Stimulated activated CD8-positive, alpha-beta memory T cell treated with anti-CD3 and anti-CD28 coated beads, Interleukin-12 subunit alpha, Interleukin-12 subunit beta, amount 100 ng/mL, for 4 hours (primary cell): ENCODE measurements at regions not wholly inside any gene's neighbourhood (a gene's known extent, or its start where the extent isn't known, plus 50 kb on each side); places are given as distances from the start of the nearest gene placed in this dataset.

Experiments used
- DNase-seq: peaks from one replicate; pipeline ENCODE4 v3.0.0-alpha.2; 2020; ENCODE audit warnings: low read depth

DNA sequence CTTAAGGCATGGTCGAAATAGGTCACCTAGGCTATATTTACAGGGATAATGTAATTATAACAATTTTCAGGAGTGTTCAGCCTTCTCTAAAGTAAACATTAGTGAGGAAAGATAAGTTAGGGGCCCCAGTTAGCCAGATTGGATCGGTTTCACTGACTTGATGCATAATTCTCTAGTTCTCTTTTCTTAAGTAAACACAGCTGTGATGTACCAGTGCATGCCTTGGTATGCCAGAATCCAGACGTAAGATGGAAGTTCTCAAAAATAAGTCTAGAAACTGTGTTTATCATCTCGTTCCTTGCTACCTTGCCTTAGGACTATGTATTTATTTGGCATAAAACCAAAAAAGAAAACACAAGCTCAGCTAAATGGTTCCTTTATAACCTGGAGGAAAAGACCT is 442.2 kb upstream of the CLINT1 start:
- no peak for DNase-seq

DNA sequence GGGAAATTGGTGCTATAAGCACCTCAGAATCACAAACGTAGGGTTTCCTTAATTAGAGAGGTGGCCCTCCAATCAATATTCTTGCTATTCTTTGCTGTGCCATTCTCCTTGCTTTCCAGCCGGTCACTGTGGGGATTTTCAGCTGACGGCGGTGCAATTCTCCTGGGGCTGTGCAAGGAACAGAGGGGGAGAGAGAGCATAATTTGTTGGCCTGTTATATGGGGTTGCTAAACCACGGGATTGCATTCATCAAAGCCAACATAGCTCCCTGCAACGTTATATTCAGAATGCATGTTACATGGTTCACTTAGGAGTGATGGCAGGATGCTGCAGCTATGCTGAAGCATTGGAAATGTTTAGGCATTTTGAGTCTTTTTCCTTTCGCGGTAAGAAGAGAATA is 441.3 kb upstream of the CLINT1 start:
- no peak for DNase-seq

DNA sequence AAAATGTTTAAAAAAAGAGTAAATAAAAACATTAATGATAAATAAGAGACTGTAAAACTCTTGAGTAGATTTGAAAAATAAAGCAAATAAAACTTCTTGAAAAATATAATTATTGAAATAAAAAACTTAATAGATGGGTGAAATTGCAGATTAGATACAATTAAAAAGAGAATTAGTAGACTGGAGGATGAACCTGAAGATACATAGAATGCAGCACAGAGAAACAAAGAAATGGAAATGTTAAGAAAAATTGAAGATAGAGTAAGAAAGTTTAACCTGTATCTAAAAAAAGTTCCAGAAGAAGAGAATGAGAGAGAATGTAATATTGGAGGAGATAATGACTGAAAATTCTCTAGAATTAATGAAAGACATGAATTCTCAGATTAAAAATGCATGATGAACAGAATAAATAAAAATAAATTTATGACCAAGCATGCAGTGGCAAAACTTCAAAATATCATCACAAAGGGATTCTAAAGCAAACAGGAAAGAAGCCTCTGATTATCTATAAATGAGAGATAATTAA is 438.1 kb upstream of the CLINT1 start:
- no peak for DNase-seq

DNA sequence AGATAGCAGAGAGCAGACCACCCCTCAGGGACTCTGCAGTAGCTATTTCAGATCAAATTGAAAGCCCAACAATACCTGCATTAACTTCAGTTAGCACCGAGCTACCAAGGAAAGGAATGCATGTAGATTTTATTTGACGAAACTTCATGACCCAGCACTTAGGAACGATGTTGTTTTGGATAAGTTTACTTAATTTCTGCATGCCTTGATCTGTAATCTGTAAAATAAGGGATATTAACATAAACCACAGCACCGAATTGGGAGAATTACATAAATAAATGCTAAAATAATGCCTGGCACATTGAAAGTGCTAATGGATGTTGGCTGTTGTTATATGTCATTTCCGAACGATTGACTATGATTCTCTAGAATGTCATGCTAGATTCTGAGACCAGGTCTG is 435.8 kb upstream of the CLINT1 start:
- DNase-seq, result no peak

DNA sequence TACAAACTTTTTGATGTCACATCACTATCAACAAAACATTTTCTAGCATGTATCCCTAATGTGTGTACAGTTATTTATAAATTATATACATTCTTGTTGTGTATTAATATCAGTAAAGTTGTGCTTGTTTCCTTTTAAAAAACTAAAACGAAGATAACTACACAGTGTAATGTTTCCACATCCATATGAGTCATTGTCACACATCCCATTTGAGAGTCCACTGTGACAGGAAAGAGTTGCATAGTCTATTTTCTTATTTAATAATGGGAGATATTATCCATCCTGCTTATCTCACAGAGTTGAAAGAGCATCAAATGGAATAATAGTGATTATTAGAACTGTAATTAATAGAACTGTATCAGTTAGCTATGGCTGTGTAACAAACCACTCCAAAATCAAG is 434.0 kb upstream of the CLINT1 start:
- no peak for DNase-seq

DNA sequence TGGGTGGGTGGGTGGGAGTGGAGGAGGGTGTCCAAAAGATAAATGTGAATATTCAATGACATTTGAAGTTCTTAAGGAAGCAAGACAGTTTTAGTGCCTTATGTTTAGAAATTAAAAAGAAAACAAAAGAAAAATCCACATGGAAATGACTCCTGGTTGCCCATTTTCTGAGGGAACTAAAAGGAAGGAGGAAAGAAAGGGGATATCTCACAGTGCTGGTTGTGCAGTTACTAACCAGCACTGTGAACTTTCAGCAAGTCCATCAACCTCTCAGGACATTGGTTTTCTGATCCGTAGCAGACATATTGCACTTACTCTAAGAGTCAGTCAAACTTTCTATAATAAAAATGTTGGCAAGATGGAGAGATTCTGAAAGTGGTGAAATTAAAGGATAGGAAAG is 431.0 kb upstream of the CLINT1 start:
- no peak for DNase-seq

DNA sequence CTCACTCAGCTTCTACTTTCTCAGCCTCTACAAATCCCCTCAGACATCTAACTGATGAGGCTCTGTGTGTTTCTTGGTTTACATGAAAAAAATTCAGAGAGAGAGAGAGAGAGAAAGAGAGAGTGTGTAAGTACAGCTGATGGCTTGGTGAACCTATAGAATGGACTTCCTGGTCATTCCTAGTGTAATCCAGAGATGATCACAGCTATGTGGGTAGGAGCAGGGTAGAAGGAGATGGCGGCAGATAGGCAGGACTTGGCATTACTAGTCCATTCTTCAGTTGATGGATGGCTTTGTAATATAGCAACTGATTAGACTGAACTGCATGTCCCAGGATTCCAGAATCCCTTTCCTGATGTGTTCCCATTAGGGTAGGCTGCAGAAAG is 429.3 kb upstream of the CLINT1 start:
- DNase-seq, result no peak

DNA sequence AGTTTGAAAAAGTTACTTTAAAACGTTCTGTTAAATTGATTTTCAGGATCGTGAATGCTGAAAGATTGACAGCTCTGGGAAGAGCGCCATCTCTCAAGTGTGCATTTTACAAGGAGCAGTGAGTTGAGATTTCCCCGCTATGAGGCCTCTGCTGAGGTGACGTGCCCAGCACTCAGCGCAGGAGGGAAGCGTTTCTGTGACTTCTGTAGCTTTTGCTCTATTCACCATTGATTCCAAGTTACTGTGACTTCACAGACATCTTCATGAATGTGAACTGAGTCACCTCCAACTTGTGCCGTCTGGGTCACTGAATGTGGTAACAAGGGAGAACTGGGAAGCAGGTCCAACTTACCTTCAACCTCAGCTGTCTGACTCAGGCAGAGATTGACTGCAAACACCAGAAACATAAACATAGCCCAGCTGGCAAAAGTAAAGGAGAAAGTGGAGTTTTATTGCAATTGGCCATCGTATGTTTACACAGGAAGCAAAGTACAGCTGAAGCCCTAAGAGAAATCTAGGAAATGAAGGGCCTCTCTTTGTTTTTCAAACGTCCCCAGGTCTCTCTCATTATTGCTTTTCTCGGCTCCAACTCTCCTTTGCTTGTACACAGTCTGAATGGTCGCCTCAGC is 428.8 kb upstream of the CLINT1 start:
- no peak for DNase-seq

DNA sequence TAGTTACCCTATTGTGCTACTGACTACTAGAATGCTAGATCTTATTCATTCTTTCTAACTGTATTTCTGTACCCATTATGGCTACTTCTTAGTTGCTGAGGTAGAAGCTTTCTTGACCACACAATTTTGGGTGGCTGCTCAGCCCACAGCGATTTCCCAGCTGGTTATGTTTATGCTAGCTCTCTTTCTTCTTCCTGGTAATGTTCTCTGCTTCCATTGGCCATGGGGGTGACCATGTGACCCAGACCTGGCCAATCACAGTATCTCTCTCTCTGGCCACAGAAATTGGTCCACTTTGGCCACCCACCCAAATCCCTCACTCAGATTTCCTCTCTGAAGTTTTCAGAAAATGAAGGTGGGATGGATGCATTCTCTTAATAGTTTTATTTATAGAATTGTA is 427.9 kb upstream of the CLINT1 start:
- no peak for DNase-seq

DNA sequence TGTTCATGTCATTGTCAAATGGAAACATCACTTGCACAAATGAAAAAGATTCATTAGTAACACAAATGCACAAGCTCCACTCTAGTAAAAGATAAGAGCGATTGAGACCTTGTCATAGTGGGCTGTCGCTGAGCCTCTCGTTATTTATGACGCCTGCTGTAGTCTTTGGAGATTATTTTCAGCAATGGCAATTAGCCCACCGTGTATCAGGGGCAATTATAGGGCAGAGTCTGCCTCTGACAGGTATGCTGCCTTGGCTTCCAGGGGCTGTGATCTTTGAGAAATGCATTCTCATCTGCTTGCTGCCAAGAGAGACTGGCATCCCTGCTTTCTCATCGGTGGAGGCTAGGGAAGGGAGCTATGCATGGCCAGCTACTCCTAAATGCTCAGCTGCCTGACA is 426.8 kb upstream of the CLINT1 start:
- no peak for DNase-seq

DNA sequence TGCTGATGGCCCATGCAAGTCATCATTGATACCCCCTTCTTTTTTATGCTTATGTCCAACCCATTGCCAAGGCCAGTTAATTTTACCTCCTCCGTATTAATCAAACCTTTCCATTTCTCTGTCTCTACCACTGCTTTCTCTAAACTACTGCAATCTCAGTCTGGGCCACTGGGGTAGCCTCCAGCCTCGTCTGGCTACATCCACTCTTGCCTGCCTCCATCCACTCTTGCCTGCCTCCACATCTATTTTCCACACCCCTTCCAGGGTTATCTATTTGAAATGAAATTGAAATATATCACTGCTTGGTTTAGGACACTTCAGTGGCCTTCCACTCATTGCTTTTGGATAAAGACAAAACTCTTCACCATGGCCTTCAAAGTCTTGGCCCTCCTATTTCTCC is 425.3 kb upstream of the CLINT1 start:
- no peak for DNase-seq

DNA sequence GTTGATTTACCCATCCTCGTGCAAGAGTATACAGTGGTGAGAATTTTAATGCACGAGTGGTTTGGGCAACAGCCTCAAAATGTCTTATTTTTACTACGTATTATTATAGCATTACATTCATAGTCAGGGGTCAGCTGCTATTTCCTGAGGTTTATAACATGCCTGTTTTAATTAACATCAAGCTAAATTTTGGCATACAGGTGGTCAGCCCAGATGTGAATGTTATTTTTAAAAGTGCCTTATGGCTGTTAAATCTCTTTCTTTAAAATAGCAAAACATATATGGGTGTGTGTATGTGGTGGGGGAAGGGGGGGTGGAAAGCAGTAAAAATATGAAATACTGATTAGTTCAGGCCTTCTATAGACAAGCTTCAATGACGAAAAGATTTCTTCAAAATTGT is 424.5 kb upstream of the CLINT1 start:
- DNase-seq, result no peak

DNA sequence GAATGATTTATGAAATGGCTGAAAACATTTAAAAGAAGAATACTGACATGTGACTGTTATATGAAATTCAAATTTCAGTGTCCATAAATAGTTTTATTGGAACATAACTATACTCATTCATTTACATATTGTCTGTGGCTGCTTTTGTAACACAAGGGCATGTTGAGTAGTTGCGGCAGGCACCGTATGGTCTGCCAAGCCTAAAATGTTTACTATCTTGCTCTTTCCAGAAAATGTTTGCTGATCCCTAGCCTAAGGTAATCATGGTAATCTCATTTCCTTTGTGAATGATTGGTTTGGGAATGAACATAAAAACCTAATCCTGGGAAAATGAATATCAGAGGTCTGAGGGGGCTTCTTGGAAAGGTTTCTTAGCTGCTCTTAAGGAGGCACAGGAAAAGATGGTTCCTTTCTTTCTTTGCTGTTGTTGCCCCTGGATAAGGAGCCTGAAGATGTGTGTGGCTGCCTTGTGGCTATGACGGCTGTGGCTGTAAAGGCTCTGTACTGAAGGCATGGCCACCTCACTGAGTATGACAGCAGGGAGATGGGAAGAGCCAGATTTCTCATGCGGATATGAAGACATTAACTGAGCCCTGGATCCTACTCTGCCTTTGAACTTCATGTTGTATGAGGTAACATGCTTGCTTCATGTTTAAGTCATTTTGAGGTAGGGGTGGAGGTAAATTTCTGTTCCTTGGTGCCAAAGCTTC is 419.4 kb upstream of the CLINT1 start:
- no peak for DNase-seq

DNA sequence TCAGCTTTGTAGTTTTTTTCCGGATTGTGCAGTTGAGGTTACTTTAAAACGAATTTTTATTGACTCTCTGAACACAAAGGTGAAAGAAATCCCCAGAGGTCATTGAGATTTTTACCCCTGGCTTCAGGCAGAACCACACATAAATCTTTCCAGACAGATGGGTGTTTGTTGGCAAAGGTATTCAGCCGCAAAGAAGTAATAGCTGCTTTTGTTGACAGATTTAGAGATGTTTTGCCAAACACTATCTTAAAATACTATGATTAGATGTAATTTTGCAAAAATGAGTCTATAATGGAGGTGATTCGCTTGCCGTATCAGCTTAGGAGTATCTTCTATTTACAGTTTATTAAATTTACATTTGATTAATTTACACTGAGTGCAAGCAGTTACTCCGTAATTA is 418.3 kb upstream of the CLINT1 start:
- no peak for DNase-seq

DNA sequence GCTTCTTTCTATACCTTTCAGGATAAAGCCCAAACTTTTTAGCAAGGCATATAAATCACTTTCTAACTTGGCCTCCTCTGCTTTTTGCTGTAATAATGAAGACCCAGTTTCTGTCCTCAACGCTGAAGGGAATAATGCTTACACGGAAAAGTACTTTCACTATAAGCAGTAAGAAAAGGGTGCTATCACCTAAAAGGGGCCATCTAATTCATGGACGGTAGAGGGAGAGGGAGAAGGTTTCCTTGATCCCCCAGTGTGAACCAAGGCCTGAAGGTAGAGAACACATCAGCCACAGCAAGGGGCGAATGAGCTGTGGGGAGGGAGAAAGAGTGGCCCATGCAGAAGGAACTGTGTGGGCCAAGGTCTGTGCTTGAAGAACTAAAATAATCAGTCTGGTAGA is 417.7 kb upstream of the CLINT1 start:
- no peak for DNase-seq

DNA sequence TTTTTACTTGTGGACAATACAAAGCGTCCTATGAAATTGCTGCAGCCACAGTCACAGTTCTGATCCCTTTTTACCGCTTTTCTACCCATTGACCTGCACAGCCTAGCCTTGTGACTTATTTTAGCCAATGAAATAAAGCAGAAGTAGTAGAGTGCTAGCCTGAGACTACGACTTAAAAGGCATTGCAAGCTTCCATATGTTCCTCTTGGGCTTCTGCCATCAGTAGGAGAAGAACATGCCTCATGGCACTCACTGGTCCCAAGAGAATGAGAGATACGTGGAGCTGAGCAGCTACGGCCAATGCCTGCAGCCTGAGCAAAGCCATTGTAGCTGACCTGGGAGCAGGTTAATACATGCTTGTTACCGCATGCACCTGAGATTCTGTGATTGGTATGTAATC is 416.6 kb upstream of the CLINT1 start:
- DNase-seq, result no peak

DNA sequence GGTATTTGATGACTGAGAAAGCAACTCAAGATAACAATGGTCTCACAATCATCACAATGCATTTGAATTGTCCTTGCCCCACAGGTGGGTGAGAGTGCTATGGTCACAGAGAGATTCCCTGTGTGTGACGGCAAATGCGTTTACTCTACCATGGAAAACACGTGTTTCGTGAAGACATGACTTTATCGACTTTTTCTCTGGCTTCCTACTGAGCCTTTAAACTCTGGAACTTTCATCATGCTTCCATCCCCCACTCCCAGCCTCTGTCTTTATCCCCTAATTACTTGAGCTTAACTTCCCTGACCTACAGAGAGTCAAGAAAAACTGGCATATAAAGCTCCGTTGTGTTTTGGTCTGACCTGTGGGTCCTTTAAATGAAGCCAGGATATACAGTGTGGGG is 414.1 kb upstream of the CLINT1 start:
- no peak for DNase-seq

DNA sequence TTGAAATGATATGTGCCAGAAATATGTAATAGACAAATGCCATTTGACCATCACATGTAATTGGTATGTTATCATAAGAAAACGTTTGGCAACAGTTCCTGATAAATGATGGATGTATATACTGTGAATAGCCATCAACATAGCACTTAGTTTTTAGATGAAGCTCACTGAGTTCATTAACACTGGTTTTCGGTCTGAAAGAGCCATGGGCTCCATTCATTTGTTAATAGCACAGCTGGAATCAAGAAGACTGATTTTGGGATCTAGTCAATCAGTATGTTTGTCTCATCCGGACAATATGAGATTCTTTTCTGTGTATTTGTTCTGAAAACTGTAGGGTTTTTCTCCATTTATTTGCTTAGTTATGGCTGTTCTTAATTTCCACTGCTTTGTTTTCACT is 413.5 kb upstream of the CLINT1 start:
- no peak for DNase-seq

DNA sequence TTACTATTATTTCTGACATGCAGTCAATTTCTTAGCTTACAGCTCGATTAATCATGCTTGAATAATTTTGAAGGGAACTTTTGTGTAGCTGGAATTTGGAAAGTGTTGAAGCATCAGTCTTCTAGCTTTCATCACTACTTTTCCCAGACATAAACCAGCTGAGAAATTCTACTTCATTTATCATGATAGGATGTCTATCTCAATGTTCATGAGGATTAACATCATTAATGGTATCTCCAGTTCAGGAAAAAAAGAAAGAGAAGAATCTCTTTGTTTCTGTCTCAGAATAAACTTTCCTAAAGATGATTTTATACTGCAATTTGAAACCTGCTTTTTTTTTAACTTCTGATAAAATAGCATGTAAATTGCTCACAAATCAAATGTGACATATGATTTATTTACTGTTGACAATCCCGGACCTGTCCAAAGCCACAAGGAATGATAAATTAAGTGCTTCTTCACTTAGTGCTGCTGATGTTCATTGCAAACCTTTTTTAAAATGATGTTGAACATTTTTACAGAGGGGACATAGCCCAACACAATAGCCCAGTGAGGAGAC is 412.1 kb upstream of the CLINT1 start:
- no peak for DNase-seq

DNA sequence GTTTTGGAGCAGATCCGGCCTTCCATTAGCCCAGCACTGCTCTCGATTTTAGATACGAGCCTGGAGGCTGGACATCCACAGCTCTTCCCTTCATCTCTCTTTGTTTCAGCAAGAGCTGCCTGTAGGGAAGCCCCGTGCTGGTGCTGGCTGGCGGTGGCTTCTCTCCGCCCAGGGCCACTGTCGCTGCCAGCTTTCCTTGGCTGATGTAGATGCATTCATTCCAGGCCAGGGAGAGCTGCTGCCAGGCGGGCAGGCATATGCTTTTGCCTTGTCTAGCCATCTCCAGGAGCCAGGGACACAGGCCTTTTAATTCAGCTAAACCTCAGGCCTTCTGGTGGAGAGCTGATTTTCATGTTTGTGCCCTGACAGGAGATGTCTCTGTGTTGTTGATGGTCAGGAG is 409.3 kb upstream of the CLINT1 start:
- DNase-seq, result no peak

DNA sequence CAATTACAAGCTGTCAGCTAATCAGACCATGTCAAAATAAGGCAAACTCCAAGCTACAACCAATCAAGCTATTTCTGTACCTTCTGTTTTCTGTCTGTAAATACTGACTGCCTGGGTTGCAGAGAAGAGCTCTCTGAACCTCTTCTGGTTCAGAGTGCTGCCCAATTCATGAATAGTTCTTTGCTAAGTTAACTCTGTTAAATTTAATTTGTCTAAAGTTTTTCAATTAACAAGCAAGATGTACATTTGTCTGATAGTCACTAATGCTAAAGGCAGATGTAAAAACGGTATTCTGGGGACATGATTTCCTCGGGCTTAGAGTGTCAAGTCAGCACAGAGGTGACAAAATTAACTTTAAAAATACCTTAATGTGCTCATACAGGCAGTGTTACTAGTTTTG is 408.3 kb upstream of the CLINT1 start:
- no peak for DNase-seq

DNA sequence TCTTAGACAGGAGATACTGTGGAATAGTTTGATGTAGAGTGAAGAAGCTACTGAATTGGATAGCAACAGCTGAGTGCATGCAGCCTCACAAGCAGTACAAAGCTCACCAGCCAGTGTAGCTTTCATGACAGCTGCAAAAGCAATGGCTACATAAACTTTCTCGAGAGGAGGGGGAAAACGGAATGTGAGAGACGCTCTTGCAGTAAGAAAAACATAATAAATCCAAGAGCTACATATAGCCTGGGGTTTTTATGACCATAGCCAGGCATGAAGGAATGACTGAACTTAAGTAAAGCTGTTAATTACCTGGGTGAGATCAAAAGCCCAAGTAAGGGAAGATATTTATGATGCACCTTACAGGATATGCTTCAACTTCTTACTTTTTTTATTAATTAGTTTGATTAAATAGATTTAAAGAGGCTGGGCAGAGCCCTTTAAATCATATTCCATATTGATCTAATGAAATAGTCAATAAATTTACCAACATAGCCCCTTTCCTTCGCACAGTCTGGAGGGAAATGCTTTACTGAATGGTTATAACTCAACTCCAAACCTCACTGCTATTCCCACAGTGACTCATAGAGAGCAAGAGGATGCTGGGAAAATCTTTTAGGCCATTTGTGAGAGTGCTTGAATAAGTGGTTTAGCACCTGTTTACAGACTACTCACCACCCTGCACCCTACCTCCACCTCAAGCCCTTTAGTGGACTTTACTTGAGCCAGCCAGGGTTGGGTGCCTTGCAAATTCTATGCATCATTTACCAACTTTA is 407.2 kb upstream of the CLINT1 start:
- DNase-seq, result no peak

DNA sequence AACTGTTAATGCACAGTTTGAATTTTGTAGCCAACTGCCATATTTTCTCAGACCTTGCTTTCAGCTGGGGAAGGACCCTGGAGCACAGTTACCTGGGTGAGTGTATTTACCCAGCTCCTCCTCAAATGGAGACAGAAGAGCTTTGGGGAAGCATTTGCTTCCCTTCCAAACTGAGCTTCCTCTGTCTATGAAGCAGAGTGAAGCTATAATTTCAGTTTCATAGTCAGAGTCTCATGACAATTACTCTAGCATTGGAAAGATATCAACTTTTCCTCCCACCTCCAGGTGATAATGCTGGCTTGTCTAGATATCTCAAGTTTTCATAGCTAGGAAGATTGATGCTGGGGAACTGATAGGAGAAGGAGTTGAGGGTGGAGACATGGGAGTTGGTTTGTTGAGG is 406.4 kb upstream of the CLINT1 start:
- no peak for DNase-seq
